Loucy (cell line): ENCODE measurements at regions not wholly inside any gene's neighbourhood (a gene's known extent, or its start where the extent isn't known, plus 50 kb on each side); places are given as distances from the start of the nearest gene placed in this dataset.

Source experiments
- EZH2phosphoT487 ChIP-seq: fragments of 200-600 bp; IDR thresholded peaks from 2 replicates; pipeline ENCODE4 v1.6.1; 2018; ENCODE audit warnings: antibody characterized with exemption, mild to moderate bottlenecking, moderate library complexity, borderline replicate concordance
- TF ChIP-seq, protein P1 (sequence below): fragments of 200-600 bp; sonication (generic); conservative IDR thresholded peaks from 2 replicates; pipeline ENCODE4 v1.5.1; 2014; ENCODE audit warnings: mild to moderate bottlenecking, antibody characterized with exemption, low read length

DNA sequence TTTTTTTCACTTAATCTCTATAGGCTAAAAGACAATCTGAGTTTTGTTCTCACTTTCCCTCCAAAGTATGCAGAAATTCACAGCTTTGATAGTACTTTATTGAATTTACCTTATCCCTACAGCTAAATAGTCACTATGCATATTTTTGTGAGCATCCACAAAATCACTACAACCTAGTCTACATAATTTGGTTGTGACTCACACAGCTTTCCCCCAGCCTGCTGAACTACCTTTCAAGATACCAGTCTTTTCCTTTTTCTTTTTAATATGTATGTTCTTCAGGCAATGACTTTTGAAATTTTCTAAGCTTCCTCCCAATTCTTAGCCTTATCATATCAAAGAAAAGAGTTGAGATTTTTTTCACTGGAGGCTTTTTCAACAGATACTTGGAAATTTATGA, 347.3 kb upstream of the CDH6 start:
- TF ChIP-seq, protein P1, sequence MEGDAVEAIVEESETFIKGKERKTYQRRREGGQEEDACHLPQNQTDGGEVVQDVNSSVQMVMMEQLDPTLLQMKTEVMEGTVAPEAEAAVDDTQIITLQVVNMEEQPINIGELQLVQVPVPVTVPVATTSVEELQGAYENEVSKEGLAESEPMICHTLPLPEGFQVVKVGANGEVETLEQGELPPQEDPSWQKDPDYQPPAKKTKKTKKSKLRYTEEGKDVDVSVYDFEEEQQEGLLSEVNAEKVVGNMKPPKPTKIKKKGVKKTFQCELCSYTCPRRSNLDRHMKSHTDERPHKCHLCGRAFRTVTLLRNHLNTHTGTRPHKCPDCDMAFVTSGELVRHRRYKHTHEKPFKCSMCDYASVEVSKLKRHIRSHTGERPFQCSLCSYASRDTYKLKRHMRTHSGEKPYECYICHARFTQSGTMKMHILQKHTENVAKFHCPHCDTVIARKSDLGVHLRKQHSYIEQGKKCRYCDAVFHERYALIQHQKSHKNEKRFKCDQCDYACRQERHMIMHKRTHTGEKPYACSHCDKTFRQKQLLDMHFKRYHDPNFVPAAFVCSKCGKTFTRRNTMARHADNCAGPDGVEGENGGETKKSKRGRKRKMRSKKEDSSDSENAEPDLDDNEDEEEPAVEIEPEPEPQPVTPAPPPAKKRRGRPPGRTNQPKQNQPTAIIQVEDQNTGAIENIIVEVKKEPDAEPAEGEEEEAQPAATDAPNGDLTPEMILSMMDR = no peak
- no peak for TF ChIP-seq EZH2phosphoT487
